HepG2 (cell line): ENCODE measurements at regions not wholly inside any gene's neighbourhood (a gene's known extent, or its start where the extent isn't known, plus 50 kb on each side); places are given as distances from the start of the nearest gene placed in this dataset.

Experiments
- ATAC-seq: fragments of 200-7000 bp; cut with Tn5 transposase; 3 replicates; pipeline ENCODE4 v1.9.1; 2020; ENCODE audit warnings: mild to moderate bottlenecking, moderate library complexity
- BruUV-seq: library from RNA; stranded (reverse); fragments of 400-500 nt; replicated peaks from 2 replicates; lab custom pipeline; 2021; lab: Mats Ljungman, UMichigan
- CTCF ChIA-PET: fragments of 300-600 bp; formaldehyde crosslinking; extraction: SDS; loops from one replicate; lab custom pipeline; 2021; ENCODE audit warnings: low total read pairs, inconsistent platforms, low intra/inter-chr PET ratio; lab: Yijun Ruan, JAX
- POLR2A ChIA-PET: fragments of 350-600 bp; sonication (Branson Sonifier 250); formaldehyde crosslinking; loops from one replicate; lab custom pipeline; 2020; ENCODE audit warnings: antibody characterized with exemption, inconsistent platforms; lab: Yijun Ruan, JAX
- DNase-seq: peaks from one replicate; pipeline ENCODE4 v3.0.0-alpha.2; 2015; ENCODE audit warnings: low spot score
- FAIRE-seq: peaks from 3 replicates; lab custom pipeline; 2011; peaks lifted over from hg19 to GRCh38; lab: Jason Lieb, UNC
- H2AFZ ChIP-seq: one replicate; pipeline ENCODE4 v1.6.1; 2011; ENCODE audit warnings: low read length, inconsistent platforms
- H3K27ac ChIP-seq: fragments of 300-600 bp; 3 replicates; pipeline ENCODE4 v1.8.0; 2011; ENCODE audit warnings: mixed run types, mild to moderate bottlenecking, mixed read lengths, low read length, inconsistent platforms; ENCODE audit not compliant: insufficient read depth; ENCODE audit errors: extremely low read length
- H3K27me3 ChIP-seq, 2 experiments: fragments of 200-600 bp in 1 of 2; 2 replicates in 1 of 2; 3 replicates in 1 of 2; pipeline versions ENCODE4 v1.6.0 to v1.8.0; 2011; ENCODE audit warnings: low read length in 2 of 2, mild to moderate bottlenecking in 2 of 2, moderate library complexity in 2 of 2, inconsistent platforms in 1 of 2; ENCODE audit not compliant: insufficient read depth in 2 of 2, control insufficient read depth in 1 of 2
- H3K36me3 ChIP-seq, 2 experiments: fragments of 200-600 bp in 1 of 2; replicated peaks in 1 of 2; 2 replicates in 1 of 2; 3 replicates in 1 of 2; pipeline versions ENCODE4 v1.5.1 to v1.8.0; 2011; ENCODE audit warnings: low read length in 2 of 2, inconsistent platforms in 1 of 2; ENCODE audit not compliant: insufficient read depth in 2 of 2, control insufficient read depth in 1 of 2
- H3K4me1 ChIP-seq: 2 replicates; pipeline ENCODE4 v1.5.1; 2012; ENCODE audit warnings: low read length, inconsistent platforms; ENCODE audit not compliant: insufficient read depth
- H3K4me2 ChIP-seq: 2 replicates; pipeline ENCODE4 v1.6.0; 2011; ENCODE audit warnings: low read depth, low read length, inconsistent platforms
- H3K4me3 ChIP-seq, 3 experiments: fragments of 200-600 bp in 1 of 3; sonication (generic), shearing (Covaris generic) in 1 of 3; replicated peaks in 1 of 3; 2 replicates each; pipeline ENCODE4 v1.5.1; 2011 to 2016; ENCODE audit warnings: low read length in 3 of 3, inconsistent platforms in 2 of 3, low read depth in 2 of 3, mild to moderate bottlenecking in 2 of 3, control low read depth in 1 of 3, mixed read lengths in 1 of 3; ENCODE audit not compliant: insufficient read depth in 1 of 3
- H3K79me2 ChIP-seq: one replicate; pipeline ENCODE4 v1.6.1; 2011; ENCODE audit warnings: low read length, inconsistent platforms; ENCODE audit not compliant: insufficient read depth
- H3K9ac ChIP-seq: 2 replicates; pipeline ENCODE4 v1.6.0; 2011; ENCODE audit warnings: mild to moderate bottlenecking, low read depth, low read length, inconsistent platforms; ENCODE audit not compliant: insufficient read depth
- H3K9me3 ChIP-seq: 2 replicates; pipeline ENCODE4 v1.5.1; 2012; ENCODE audit warnings: mild to moderate bottlenecking, low read length
- H4K20me1 ChIP-seq: 2 replicates; pipeline ENCODE4 v1.6.0; 2011; ENCODE audit warnings: inconsistent platforms, mild to moderate bottlenecking, low read length, moderate library complexity; ENCODE audit not compliant: insufficient read depth
- ATF7-NPFF ChIP-seq: sonication (generic); formaldehyde crosslinking; IDR thresholded peaks from 2 replicates; pipeline ENCODE4 v1.8.1; 2023; ENCODE audit warnings: mild to moderate bottlenecking, low read depth, missing genetic modification reagents, moderate library complexity
- ELF3 ChIP-seq: IDR thresholded peaks from 2 replicates; pipeline ENCODE4 v1.6.1; 2016; ENCODE audit warnings: missing genetic modification reagents, missing compliant biosample characterization
- FOXM1 ChIP-seq: sonication (generic); formaldehyde crosslinking; IDR thresholded peaks from 2 replicates; pipeline ENCODE4 v1.5.0; 2020; ENCODE audit warnings: missing genetic modification reagents
- GATAD2A ChIP-seq: IDR thresholded peaks from 2 replicates; pipeline ENCODE4 v1.6.1; 2016
- MTF1 ChIP-seq: sonication (generic); formaldehyde crosslinking; IDR thresholded peaks from 2 replicates; pipeline ENCODE4 v1.5.0; 2020; ENCODE audit warnings: missing genetic modification reagents
- SRSF1 ChIP-seq: fragments of 200-400 bp; formaldehyde crosslinking; optimal IDR thresholded peaks from 2 replicates; pipeline ENCODE3; 2017; ENCODE audit warnings: mild to moderate bottlenecking, low read depth, low read length, moderate library complexity
- TSC22D2 ChIP-seq: sonication (generic); formaldehyde crosslinking; IDR thresholded peaks from 2 replicates; pipeline ENCODE4 v1.5.1; 2020; ENCODE audit warnings: missing genetic modification reagents, mild to moderate bottlenecking, borderline replicate concordance
- U2AF1 ChIP-seq: fragments of 200-400 bp; formaldehyde crosslinking; optimal IDR thresholded peaks from 2 replicates; pipeline ENCODE3; 2017; ENCODE audit warnings: mild to moderate bottlenecking, low read depth, low read length
- ZBTB21 ChIP-seq: sonication (generic); formaldehyde crosslinking; IDR thresholded peaks from 2 replicates; pipeline ENCODE4 v1.4.0; 2020; ENCODE audit warnings: missing genetic modification reagents
- ZC3H13 ChIP-seq: sonication (generic); formaldehyde crosslinking; IDR thresholded peaks from 2 replicates; pipeline ENCODE4 v1.8.1; 2023; ENCODE audit warnings: mild to moderate bottlenecking, missing genetic modification reagents, moderate library complexity
- ZNF431 ChIP-seq: sonication (generic); formaldehyde crosslinking; IDR thresholded peaks from 2 replicates; pipeline ENCODE4 v1.9.0; 2022; ENCODE audit warnings: missing genetic modification reagents, low read depth, mild to moderate bottlenecking, borderline replicate concordance
- WGBS: methylation state at CpG from one replicate; pipeline ENCODE4 v1.1.6; 2017; ENCODE audit warnings: low lambda C conversion rate; 5-methylcytosine and 5-hydroxymethylcytosine counted together
- in situ Hi-C: cut with HindIII; loops from 2 replicates; pipeline ENCODE4 v1.10.0; 2017; ENCODE audit warnings: low pct_unique_long_range_greater_than_20kb; ENCODE audit not compliant: extremely low pct_ligation_motif_present
- intact Hi-C: fragments of 100-400 bp; cut with micrococcal nuclease; formaldehyde crosslinking; loops from one replicate; pipeline ENCODE4 v1.10.0; 2022; ENCODE audit not compliant: unreplicated experiment
- TF ChIP-seq, protein P1 (sequence below): sonication (generic); formaldehyde crosslinking; IDR thresholded peaks from 2 replicates; pipeline ENCODE4 v1.9.0; 2021; ENCODE audit warnings: missing genetic modification reagents, borderline replicate concordance
- TF ChIP-seq, protein P2 (sequence below): sonication (generic); formaldehyde crosslinking; IDR thresholded peaks from 2 replicates; pipeline ENCODE4 v1.4.0; 2020; ENCODE audit warnings: low read depth, mild to moderate bottlenecking, missing genetic modification reagents

DNA sequence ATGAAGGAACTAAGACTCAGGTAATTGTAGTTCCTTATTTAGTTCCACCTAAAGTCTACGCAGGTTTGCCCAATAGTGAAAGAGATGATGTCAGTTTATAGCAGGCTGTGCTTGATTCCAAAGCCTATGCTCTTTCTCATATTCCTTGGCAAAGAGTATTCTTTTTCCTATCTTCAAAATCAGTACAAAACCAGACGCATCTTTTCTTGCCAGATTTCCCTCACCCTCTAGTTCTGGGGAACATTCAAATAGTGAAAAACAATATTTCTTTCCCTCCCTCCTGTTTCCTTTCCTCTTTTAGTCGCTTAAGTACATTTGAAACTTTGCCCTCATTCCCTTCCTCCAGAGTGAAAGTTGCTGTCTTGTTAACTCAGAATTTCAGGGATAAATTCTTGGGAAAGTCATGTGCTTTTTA, 134.6 kb upstream of the PDZRN3 start:
- no TSS peak for BruUV-seq
- H3K4me3 ChIP-seq, result no peak overlapping the region
- H3K4me2 ChIP-seq, result no peak overlapping the region
- intact Hi-C loops, result no loop called here
- TF ChIP-seq MTF1, result no peak
- H3K27me3 ChIP-seq, result no peaks in the 10 kb centered on the region
- no peaks in the 10 kb centered on the region for H4K20me1 ChIP-seq
- in situ Hi-C loops, result no loop called here
- no peak overlapping the region for H3K9ac ChIP-seq
- no peaks in the 10 kb centered on the region for H3K4me1 ChIP-seq
- ATAC-seq (no peak), DNase-seq (no peak), FAIRE-seq (no peak)
- CTCF ChIA-PET, result no interaction called here
- POLR2A ChIA-PET, result no interaction called here
- WGBS, result under 1% methylated on average over 3 of the region's 3 CpGs
- H3K79me2 ChIP-seq, result no peaks in the 10 kb centered on the region
- no peaks in the 10 kb centered on the region for H3K9me3 ChIP-seq
- H2AFZ ChIP-seq, result no peak overlapping the region
- no peaks in the 10 kb centered on the region for H3K36me3 ChIP-seq
- H3K27ac ChIP-seq, result no peak overlapping the region

DNA sequence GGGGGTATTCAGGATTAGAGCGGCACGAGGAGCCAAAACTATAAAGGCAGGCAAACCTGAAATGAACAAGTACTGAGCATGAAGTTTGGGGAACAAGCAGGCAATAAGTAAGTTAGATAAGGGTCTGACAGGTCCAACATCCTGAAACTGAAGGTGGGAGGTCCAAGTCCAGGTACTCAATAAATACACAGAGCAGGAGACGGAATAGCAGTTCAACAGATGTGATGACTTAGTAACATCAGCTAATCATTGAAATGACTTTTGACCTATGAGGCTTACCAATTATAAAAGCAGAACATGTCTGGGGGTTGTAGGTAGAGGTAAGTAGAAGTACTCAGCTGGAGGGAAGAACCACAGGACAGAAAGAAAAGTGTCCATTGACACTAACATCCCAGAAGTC, 132.8 kb upstream of the PDZRN3 start:
- no peak for FAIRE-seq
- Histone ChIP-seq H3K36me3 (no peaks in the 10 kb centered on the region), H3K9me3 (no peaks in the 10 kb centered on the region), H3K4me1 (no peaks in the 10 kb centered on the region), H3K9ac (no peak overlapping the region), H4K20me1 (no peaks in the 10 kb centered on the region), H3K79me2 (no peaks in the 10 kb centered on the region), H3K4me2 (no peak overlapping the region), H2AFZ (no peak overlapping the region), H3K27ac (no peak overlapping the region), H3K27me3 (no peaks in the 10 kb centered on the region; a peak in 1 of 5 replicates), H3K4me3 (no peak overlapping the region)
- no peak for ATAC-seq
- ChIA-PET CTCF (no interaction called here), POLR2A (no interaction called here)
- intact Hi-C loops (no loop called here), in situ Hi-C loops (no loop called here)
- TF ChIP-seq, protein P1, sequence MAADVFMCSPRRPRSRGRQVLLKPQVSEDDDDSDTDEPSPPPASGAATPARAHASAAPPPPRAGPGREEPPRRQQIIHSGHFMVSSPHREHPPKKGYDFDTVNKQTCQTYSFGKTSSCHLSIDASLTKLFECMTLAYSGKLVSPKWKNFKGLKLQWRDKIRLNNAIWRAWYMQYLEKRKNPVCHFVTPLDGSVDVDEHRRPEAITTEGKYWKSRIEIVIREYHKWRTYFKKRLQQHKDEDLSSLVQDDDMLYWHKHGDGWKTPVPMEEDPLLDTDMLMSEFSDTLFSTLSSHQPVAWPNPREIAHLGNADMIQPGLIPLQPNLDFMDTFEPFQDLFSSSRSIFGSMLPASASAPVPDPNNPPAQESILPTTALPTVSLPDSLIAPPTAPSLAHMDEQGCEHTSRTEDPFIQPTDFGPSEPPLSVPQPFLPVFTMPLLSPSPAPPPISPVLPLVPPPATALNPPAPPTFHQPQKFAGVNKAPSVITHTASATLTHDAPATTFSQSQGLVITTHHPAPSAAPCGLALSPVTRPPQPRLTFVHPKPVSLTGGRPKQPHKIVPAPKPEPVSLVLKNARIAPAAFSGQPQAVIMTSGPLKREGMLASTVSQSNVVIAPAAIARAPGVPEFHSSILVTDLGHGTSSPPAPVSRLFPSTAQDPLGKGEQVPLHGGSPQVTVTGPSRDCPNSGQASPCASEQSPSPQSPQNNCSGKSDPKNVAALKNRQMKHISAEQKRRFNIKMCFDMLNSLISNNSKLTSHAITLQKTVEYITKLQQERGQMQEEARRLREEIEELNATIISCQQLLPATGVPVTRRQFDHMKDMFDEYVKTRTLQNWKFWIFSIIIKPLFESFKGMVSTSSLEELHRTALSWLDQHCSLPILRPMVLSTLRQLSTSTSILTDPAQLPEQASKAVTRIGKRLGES (CRISPR knock-in tag), result no peak
- TF ChIP-seq ATF7-NPFF (no peak), SRSF1 (no peak), ZC3H13 (no peak), ZBTB21 (CRISPR knock-in tag) (no peak), ELF3 (no peak), ZNF431 (CRISPR knock-in tag) (no peak), GATAD2A (CRISPR knock-in tag) (no peak), U2AF1 (no peak), TSC22D2 (CRISPR knock-in tag) (no peak), FOXM1 (CRISPR knock-in tag) (no peak)
- TF ChIP-seq, protein P2, sequence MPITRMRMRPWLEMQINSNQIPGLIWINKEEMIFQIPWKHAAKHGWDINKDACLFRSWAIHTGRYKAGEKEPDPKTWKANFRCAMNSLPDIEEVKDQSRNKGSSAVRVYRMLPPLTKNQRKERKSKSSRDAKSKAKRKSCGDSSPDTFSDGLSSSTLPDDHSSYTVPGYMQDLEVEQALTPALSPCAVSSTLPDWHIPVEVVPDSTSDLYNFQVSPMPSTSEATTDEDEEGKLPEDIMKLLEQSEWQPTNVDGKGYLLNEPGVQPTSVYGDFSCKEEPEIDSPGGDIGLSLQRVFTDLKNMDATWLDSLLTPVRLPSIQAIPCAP (CRISPR knock-in tag), result no peak
- BruUV-seq, result no TSS peak
- 36% methylated on average over 3 of the region's 3 CpGs for WGBS
- no peak for DNase-seq
